22Rv1 (cell line): ENCODE measurements at regions not wholly inside any gene's neighbourhood (a gene's known extent, or its start where the extent isn't known, plus 50 kb on each side); places are given as distances from the start of the nearest gene placed in this dataset.

Experiments
- ZFX ChIP-seq: fragments of 450-650 bp; IDR thresholded peaks from 2 replicates; pipeline ENCODE4 v1.6.1; 2017; ENCODE audit warnings: antibody characterized with exemption, borderline replicate concordance
- TF ChIP-seq, protein P1 (sequence below): fragments of 450-650 bp; IDR thresholded peaks from 2 replicates; pipeline ENCODE4 v1.5.1; 2017; ENCODE audit warnings: mild to moderate bottlenecking

GRCh38 chr18:34287825-34288224, 63.1 kb upstream of the NOL4 start:
- TF ChIP-seq, protein P1, sequence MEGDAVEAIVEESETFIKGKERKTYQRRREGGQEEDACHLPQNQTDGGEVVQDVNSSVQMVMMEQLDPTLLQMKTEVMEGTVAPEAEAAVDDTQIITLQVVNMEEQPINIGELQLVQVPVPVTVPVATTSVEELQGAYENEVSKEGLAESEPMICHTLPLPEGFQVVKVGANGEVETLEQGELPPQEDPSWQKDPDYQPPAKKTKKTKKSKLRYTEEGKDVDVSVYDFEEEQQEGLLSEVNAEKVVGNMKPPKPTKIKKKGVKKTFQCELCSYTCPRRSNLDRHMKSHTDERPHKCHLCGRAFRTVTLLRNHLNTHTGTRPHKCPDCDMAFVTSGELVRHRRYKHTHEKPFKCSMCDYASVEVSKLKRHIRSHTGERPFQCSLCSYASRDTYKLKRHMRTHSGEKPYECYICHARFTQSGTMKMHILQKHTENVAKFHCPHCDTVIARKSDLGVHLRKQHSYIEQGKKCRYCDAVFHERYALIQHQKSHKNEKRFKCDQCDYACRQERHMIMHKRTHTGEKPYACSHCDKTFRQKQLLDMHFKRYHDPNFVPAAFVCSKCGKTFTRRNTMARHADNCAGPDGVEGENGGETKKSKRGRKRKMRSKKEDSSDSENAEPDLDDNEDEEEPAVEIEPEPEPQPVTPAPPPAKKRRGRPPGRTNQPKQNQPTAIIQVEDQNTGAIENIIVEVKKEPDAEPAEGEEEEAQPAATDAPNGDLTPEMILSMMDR = no peak
- TF ChIP-seq ZFX = no peak
